Jurkat, Clone E6-1 (cell line): ENCODE measurements at regions not wholly inside any gene's neighbourhood (a gene's known extent, or its start where the extent isn't known, plus 50 kb on each side); places are given as distances from the start of the nearest gene placed in this dataset.
"Not testable (repeated sequence)": the region's sequence is repeated elsewhere in the genome, so short reads cannot be mapped to it uniquely, and the experiment has no call there.

ENCODE experiments used
- DNase-seq: peaks from one replicate; pipeline ENCODE4 v3.0.0-alpha.2; 2011; ENCODE audit warnings: low read depth, low spot score
- H3K4me3 ChIP-seq: 2 replicates; pipeline ENCODE4 v1.5.1; 2011; ENCODE audit warnings: mild to moderate bottlenecking, low read length, control low read depth, moderate library complexity

DNA sequence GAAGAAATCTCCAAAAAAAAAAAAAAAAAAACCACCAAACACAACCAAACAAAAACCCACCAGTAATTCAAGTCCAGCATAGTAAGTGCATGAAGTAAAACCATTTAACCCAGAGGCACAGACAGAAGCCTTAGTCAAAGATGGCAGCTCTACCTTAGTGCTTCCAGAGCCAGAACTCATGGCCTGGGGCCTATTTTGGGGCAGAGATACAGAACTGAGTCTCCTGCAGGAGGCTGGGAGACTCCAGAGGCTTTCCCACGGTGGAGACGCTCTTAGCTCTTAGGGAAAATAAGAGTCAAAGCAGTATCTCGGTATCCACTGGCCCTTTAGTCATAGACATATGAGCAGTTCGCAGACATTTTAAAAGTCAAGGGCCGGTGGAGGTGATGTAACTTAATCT lies 129.5 kb downstream of the GPX5 start:
- no peak for DNase-seq
- no peak overlapping the region for H3K4me3 ChIP-seq

DNA sequence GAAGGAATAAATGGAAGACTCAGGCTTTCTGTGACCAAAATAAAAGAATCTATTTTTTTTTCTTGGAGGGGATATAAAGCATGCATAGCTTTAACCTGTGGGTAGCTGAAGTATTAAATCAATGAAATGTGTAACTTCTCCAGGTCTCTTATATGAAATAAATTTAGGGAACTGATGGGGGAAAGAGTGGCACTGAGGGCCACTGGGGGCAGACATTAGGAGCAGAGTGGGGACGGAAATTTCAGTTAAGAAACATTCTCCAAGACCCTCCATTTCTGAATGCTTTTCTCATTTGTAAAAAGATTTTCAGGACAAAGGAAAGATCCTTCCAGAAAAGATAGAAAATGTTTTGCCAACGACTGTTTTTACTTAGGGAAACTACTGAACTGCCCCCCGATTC lies 131.0 kb downstream of the GPX5 start:
- H3K4me3 ChIP-seq, result no peak overlapping the region

GRCh38 chr6:28657381-28657768 lies 131.7 kb downstream of the GPX5 start:
- H3K4me3 ChIP-seq, result peak overlapping the region; percentile 47
- no peak for DNase-seq

More for the DNA sequence above, 131.0 kb downstream of the GPX5 start:
- no peak for DNase-seq

DNA sequence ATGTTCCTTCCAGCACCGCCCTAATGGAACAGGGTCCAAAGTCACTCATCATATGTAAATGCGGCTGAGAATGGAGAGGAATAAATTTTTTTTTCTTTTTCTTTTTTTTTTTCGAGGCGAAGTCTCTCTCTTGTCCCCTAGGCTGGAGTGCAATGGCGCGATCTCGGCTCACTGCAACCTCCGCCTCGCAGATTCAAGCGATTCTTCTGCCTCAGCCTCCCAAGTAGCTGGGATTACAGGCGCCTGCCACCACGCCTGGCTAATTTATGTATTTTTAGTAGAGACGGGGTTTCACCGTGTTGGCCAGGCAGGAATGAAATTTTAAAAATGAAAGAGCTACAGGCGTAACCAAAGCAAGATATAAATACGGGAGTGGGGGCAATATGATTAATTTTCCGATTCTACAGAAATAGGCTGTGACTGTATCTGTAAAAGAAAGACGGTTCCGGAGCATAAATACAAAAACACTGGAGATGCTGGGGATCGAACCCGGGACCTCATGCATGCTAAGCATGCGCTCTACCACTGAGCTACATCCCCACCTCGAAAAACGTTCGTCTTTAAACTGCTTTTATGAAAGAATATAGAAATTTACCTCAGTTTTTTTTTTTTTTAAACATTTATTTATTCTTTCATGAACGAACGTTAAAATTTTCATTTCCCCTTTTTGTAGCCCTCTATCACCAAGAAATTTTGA lies 132.2 kb downstream of the GPX5 start:
- peak overlapping the region; percentile 47 for H3K4me3 ChIP-seq
- DNase-seq, result peak; percentile 70

- peak overlapping the region; percentile 47 for H3K4me3 ChIP-seq
- DNase-seq, result no peak
Observed at GRCh38 chr6:28658475-28659249, 133.0 kb downstream of the GPX5 start.

DNA sequence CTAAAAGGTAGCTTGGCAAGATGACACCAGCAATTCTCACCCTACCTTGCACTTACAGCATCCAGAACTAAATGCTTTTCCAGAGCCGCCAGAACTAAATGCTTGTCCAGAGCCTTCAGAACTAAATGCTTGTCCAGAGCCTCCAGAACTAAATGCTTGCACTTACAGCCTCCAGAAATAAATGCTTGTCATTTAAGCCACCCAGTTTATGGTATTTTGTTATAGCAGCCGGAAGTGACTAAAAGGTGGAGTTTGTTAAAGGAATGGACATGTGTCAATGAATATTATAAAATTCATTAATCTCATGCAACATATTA lies 133.5 kb downstream of the GPX5 start:
- H3K4me3 ChIP-seq, result no peak overlapping the region
- DNase-seq, result no peak

DNA sequence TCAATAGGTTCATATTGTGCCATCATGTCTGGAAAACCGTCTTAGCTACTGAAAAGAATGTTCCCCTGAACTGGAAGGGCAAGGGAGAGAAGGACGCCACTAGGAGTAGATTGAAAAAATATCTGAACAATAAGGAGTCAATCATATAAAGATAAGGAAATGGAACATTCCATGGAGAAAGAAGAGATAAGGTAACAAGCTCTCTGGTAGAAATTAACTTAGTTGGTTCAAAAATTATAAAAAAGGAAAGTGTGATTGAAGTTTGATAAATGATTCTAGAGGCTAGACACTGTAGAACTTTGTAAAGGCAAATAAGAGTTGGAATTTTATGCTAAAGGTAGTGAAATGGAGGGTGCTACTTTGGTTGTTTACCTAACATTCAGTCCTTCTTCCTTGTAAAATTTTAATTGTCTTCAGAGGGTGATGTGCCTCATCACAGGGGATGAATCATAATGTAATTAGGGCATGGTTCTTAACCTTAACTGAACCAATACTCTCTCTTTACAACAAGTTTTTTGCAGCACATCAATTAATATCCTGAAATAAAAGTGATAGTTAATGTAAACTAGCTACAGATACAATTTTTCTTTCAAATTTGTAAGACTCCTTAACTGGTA lies 135.5 kb downstream of the GPX5 start:
- no peak overlapping the region for H3K4me3 ChIP-seq
- no peak for DNase-seq

- no peak for DNase-seq
- no peak overlapping the region for H3K4me3 ChIP-seq
Observed at GRCh38 chr6:28664870-28665396, 139.3 kb downstream of the GPX5 start.

DNA sequence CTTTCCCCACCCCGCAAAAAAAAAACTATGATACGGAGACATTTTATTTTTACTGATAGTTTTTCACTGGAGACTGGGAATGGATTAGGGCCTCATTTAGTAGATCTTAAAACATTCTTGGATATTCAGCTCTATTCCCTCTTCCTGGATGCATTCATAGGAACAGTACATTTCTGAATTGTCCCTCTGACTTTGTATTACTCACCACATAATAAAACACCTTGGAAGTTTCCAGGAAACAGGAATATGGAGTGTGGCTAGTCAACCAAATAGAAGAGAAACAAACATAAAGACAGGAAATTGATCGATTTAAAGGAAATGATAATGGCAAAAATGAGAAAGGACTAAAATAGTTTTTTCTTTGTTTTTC lies 147.7 kb downstream of the GPX5 start:
- H3K4me3 ChIP-seq, result no peak overlapping the region
- DNase-seq, result no peak

- no peak for DNase-seq
- H3K4me3 ChIP-seq, result no peak overlapping the region
Observed at GRCh38 chr6:28673787-28674671, 148.3 kb downstream of the GPX5 start.

GRCh38 chr6:28675600-28675999 lies 149.9 kb downstream of the GPX5 start:
- no peak for DNase-seq
- no peak overlapping the region for H3K4me3 ChIP-seq

DNA sequence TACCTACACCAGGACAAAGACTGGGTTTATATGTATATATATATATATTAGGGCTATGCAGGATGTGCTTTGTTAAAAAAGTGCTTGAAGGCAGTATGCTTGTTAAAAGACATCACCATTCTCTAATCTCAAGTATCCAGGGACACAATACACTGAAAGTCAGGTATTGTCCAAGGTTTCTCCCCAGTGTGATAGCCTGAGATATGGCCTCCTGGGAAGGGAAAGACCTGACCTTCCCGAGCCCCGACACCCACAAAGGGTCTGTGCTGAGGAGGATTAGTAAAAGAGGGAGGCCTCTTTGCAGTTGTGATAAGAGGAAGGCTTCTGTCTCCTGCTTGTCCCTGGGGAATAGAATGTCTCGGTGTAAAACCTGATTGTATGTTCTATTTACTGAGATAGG lies 156.9 kb downstream of the GPX5 start:
- no peak for DNase-seq

DNA sequence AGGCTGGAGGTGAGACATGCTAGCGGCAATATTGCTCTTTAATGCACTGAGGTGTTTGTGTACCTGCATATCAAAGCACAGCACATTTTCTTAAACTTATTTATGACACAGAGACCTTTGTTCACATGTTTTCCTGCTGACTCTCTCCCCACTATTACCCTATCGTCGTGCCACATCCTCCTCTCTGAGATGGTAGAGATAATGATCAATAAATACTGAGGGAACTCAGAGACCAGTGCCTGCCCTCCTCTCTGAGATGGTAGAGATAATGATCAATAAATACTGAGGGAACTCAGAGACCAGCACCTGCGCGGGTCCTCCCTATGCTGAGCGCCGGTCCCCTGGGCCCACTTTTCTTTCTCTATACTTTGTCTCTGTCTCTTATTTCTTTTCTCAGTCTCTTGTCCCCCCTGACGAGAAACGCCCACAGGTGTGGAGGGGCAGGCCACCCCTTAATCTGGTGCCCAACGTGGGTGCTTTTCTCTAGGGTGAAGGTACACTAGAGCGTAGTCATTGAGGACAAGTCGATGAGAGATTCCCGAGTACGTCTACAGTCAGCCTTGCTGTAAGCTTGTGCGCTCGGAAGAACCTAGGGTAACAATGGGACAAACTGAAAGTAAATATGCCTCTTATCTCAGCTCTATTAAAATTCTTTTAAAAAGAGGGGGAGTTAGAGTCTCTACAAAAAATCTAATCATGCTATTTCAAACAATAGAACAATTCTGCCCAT lies 157.4 kb downstream of the GPX5 start:
- peak; percentile 12 for DNase-seq
- H3K4me3 ChIP-seq, result not testable (repeated sequence)

More for the DNA sequence above, 156.9 kb downstream of the GPX5 start:
- H3K4me3 ChIP-seq, result no peak overlapping the region

DNA sequence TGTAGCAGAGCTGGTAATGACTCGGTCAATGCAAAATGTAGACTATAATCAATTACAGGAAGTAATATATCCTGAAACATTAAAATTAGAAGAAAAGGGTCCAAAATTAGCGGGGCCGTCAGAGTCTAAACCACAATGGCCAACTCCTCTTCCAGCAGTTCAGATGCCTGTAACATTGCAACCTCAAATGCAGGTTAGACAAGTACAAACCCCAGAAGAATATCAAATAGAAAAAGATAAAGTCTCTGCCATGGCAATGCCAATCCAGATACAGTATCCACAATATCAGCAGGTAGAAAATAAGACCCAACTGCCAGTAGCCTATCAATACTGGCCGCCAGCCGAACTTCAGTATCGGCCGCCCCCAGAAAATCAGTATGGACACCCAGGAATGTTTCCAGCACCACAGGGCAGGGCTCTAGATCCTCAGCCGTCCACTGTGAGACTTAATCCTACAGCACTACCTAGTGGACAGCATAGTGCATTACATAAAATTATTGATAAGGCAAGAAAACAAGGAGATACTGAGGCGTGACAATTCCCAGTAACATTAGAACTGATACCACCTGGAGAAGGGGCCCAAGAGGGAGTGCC lies 158.4 kb downstream of the GPX5 start:
- no peak overlapping the region for H3K4me3 ChIP-seq
- DNase-seq, result peak; percentile 35

GRCh38 chr6:28685960-28686359 lies 160.3 kb downstream of the GPX5 start:
- DNase-seq, H3K4me3 ChIP-seq: not testable (repeated sequence)

GRCh38 chr6:28686446-28687027 lies 160.9 kb downstream of the GPX5 start:
- H3K4me3 ChIP-seq, result not testable (repeated sequence)

DNA sequence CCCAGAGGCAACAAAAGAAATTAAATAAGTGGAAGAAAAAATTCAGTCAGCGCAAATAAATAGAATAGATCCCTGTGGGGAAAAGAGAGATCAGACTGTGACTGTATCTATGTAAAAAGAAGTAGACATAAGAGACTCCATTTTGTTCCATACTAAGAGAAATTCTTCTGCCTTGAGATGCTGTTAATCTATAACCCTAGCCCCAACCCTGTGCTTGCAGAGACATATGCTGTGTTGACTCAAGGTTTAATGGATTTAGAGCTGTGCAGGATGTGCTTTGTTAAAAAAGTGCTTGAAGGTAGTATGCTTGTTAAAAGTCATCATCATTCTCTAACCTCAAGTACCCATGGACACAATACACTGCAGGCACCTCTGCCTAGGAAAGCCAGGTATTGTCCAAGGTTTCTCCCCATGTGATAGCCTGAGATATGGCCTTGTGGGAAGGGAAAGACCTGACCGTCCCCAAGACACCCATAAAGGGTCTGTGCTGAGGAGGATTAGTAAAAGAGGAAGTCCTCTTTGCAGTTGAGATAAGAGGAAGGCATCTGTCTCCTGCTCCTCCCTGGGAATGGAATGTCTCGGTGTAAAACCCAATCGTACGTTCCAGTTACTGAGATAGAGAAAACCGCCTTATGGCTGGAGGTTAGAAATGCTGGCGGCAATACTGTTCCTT lies 161.8 kb downstream of the GPX5 start:
- not testable (repeated sequence) for DNase-seq, H3K4me3 ChIP-seq

More at GRCh38 chr6:28686446-28687027, 160.9 kb downstream of the GPX5 start:
- peak; percentile 64 for DNase-seq
